KMS-11 (cell line): ENCODE measurements at regions not wholly inside any gene's neighbourhood (a gene's known extent, or its start where the extent isn't known, plus 50 kb on each side); places are given as distances from the start of the nearest gene placed in this dataset.

Experiments
- H2AFZ ChIP-seq: fragments of 200-600 bp; sonication (generic); 2 replicates; pipeline ENCODE4 v1.6.1; 2016; ENCODE audit warnings: antibody characterized with exemption, mixed run types, low read depth
- H3K27ac ChIP-seq: fragments of 200-600 bp; sonication (generic); 2 replicates; pipeline ENCODE4 v1.6.1; 2016; ENCODE audit warnings: mild to moderate bottlenecking, mixed run types
- H3K27me3 ChIP-seq: fragments of 200-600 bp; sonication (generic); 2 replicates; pipeline ENCODE4 v1.6.1; 2017; ENCODE audit warnings: mild to moderate bottlenecking, low read depth, mixed run types, moderate library complexity; ENCODE audit not compliant: insufficient read depth
- H3K36me3 ChIP-seq: fragments of 200-600 bp; sonication (generic); 2 replicates; pipeline ENCODE4 v1.6.1; 2017; ENCODE audit warnings: mild to moderate bottlenecking, mixed run types; ENCODE audit not compliant: insufficient read depth
- H3K4me1 ChIP-seq: fragments of 200-600 bp; sonication (generic); 2 replicates; pipeline ENCODE4 v1.6.1; 2016; ENCODE audit warnings: mild to moderate bottlenecking, low read depth, mixed run types; ENCODE audit not compliant: poor library complexity, severe bottlenecking
- H3K4me2 ChIP-seq: fragments of 200-600 bp; sonication (generic); 2 replicates; pipeline ENCODE4 v1.7.0; 2016; ENCODE audit warnings: mild to moderate bottlenecking, mixed run types
- H3K4me3 ChIP-seq: fragments of 200-600 bp; sonication (generic); IDR thresholded peaks from 2 replicates; pipeline ENCODE4 v1.6.1; 2017; ENCODE audit warnings: low read depth, low read length, mixed read lengths; ENCODE audit not compliant: insufficient read depth
- H3K79me2 ChIP-seq: fragments of 200-600 bp; sonication (generic); 2 replicates; pipeline ENCODE4 v1.6.1; 2016; ENCODE audit warnings: low read depth, mixed run types; ENCODE audit not compliant: insufficient read depth
- H3K9ac ChIP-seq: fragments of 200-600 bp; sonication (generic); 2 replicates; pipeline ENCODE4 v1.6.1; 2016; ENCODE audit warnings: mild to moderate bottlenecking, mixed run types
- H4K20me1 ChIP-seq: fragments of 200-600 bp; sonication (generic); 2 replicates; pipeline ENCODE4 v1.6.1; 2016; ENCODE audit warnings: mild to moderate bottlenecking, mixed run types; ENCODE audit not compliant: insufficient read depth
- TF ChIP-seq, protein P1 (sequence below): fragments of 200-600 bp; sonication (generic); conservative IDR thresholded peaks from 2 replicates; pipeline ENCODE4 v1.6.1; 2017; ENCODE audit warnings: low read depth, mild to moderate bottlenecking, antibody characterized with exemption, low read length, moderate library complexity, mixed read lengths

GRCh38 chr7:73963252-73963822 lies 64.6 kb upstream of the ELN start:
- Histone ChIP-seq H3K27ac (no peak overlapping the region), H3K4me3 (no peak overlapping the region), H4K20me1 (no peaks in the 10 kb centered on the region), H3K79me2 (no peaks in the 10 kb centered on the region), H2AFZ (no peak overlapping the region), H3K36me3 (no peaks in the 10 kb centered on the region), H3K4me2 (no peak overlapping the region), H3K9ac (no peak overlapping the region), H3K27me3 (no peaks in the 10 kb centered on the region), H3K4me1 (no peaks in the 10 kb centered on the region)
- TF ChIP-seq, protein P1, sequence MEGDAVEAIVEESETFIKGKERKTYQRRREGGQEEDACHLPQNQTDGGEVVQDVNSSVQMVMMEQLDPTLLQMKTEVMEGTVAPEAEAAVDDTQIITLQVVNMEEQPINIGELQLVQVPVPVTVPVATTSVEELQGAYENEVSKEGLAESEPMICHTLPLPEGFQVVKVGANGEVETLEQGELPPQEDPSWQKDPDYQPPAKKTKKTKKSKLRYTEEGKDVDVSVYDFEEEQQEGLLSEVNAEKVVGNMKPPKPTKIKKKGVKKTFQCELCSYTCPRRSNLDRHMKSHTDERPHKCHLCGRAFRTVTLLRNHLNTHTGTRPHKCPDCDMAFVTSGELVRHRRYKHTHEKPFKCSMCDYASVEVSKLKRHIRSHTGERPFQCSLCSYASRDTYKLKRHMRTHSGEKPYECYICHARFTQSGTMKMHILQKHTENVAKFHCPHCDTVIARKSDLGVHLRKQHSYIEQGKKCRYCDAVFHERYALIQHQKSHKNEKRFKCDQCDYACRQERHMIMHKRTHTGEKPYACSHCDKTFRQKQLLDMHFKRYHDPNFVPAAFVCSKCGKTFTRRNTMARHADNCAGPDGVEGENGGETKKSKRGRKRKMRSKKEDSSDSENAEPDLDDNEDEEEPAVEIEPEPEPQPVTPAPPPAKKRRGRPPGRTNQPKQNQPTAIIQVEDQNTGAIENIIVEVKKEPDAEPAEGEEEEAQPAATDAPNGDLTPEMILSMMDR = no peak

- no peak overlapping the region for H3K4me2 ChIP-seq
- no peaks in the 10 kb centered on the region for H3K79me2 ChIP-seq
- no peak overlapping the region for H3K27ac ChIP-seq
- no peaks in the 10 kb centered on the region for H3K36me3 ChIP-seq
- no peak overlapping the region for H2AFZ ChIP-seq
- no peaks in the 10 kb centered on the region for H3K27me3 ChIP-seq
- TF ChIP-seq, protein P1 = no peak
- no peak overlapping the region for H3K9ac ChIP-seq
- no peaks in the 10 kb centered on the region for H3K4me1 ChIP-seq
- H4K20me1 ChIP-seq = no peaks in the 10 kb centered on the region
- no peak overlapping the region for H3K4me3 ChIP-seq
Observed at GRCh38 chr7:73964786-73965185, 63.2 kb upstream of the ELN start.

DNA sequence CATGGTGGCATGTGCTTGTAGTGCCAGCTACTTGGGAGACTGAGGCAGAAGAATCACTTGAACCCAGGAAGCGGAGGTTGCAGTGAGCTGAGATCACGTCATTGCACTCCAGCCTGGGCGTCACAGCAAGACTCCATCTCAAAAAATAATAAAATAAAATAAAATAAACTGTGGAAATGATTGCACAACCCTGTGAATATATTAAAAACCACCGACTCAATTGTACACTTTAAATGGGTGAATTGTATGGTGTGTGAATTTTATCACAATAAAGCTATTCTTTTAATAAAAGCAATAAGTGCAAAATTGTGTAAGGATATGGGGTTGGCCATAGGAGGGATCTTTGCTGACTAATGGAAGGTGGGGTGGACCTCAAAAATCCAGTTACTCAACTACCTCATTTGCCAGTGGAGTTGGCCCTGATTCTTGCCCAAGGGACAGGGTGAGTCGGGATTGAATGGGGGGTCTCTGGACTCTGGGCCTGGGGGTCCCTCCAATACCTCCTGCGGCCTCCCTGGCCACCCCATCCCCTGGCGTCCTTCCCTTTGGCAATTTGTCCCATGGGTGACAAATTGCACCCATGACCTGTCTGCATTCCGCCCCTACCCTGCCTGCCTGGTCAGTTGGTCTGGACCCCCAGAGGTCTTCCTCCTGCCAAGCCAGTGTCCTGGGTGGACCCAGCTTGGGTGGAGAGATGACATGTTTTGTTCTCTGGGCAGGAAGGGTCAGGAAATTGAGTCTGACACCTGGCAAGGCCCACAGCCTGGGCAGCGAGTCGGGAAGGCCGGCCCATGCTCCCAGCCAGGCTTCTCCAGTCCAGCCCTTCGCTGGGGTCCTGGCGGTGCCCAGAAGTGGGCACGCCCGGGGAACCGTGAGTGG lies 61.7 kb upstream of the ELN start:
- Histone ChIP-seq H3K79me2 (no peaks in the 10 kb centered on the region), H3K27ac (no peak overlapping the region), H3K27me3 (no peaks in the 10 kb centered on the region), H4K20me1 (no peaks in the 10 kb centered on the region), H3K4me2 (no peak overlapping the region), H3K36me3 (no peaks in the 10 kb centered on the region), H2AFZ (no peak overlapping the region), H3K4me1 (no peaks in the 10 kb centered on the region), H3K9ac (no peak overlapping the region), H3K4me3 (no peak overlapping the region)
- TF ChIP-seq, protein P1 = no peak

DNA sequence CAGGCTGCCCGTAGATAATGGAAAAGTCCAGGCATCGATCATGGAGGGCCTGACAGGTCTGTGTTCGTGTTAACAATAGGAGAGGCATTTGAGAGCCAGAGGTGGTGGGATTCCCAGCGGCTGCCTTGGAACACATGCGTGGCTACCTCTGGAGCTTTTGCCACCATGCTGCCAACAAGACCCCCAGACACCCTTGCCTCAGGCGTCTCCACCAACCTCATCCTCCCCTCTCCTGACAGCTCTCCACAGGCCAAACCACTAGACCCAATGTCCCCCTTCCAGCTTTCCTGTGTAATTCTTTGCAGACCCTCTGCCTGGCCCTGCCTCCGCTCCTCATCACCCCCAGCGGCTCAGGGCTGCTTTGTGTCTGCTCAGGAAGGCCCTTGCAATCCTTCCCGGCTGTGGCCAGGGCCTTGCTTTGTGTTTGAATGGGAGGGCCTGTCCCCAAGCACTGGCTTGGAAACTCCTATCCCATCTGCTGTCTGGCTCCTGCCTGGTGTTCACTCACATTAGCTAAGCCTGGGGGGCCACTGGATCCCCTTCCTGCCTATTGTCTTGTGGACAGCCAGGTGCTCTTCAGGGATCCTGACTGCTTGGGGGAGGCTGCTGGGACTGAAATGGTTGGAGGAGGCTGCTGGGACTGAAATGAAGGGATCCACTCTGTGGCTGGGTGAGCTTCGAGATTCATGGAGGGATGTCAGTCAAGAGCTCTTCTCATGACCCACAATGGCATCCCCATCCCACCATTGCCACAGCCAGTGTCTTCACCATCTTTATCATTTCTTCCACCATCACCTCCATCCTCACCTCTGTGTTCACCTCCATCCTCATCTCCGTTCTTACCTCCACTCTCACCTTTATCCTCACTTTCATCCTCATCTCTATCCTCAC lies 60.8 kb upstream of the ELN start:
- TF ChIP-seq, protein P1 = no peak
- Histone ChIP-seq H3K4me3 (no peak overlapping the region), H3K4me2 (no peak overlapping the region), H3K27me3 (no peaks in the 10 kb centered on the region), H3K79me2 (no peaks in the 10 kb centered on the region), H2AFZ (no peak overlapping the region), H3K36me3 (no peaks in the 10 kb centered on the region), H3K4me1 (peaks cover 8% of the 10 kb centered on the region), H3K27ac (no peak overlapping the region), H4K20me1 (no peaks in the 10 kb centered on the region), H3K9ac (no peak overlapping the region)
